ENCODE measurements at regions not wholly inside any gene's neighbourhood (a gene's known extent, or its start where the extent isn't known, plus 50 kb on each side); places are given as distances from the start of the nearest gene placed in this dataset.
A peak's percentile ranks its signal among the peaks of the same experiment; 100 is the strongest.
"Not testable (repeated sequence)": the region's sequence is repeated elsewhere in the genome, so short reads cannot be mapped to it uniquely, and the experiment has no call there.

DNA sequence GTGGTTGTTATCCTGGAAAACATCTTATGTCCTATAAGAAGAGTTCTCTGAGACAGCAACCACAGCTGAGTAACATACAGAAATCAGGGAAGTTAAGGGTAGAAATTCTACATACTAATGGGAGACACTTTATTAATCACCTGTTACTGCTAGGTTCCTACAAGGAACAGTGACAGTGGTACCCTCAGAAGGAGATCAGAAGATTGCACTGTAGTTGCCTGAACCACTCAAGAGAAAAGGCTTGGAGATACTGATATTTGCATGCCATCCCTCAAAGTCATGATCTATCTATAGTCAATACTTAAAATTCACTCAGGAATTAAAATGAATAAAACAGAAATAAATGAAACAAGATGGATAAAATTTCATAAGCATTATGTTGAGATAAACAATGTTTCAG lies 136.0 kb downstream of the LMLN start:
- DNase-seq: no peak

- no peak for DNase-seq
These were observed 137.0 kb downstream of the LMLN start for GRCh38 chr3:198097048-198097447.

DNA sequence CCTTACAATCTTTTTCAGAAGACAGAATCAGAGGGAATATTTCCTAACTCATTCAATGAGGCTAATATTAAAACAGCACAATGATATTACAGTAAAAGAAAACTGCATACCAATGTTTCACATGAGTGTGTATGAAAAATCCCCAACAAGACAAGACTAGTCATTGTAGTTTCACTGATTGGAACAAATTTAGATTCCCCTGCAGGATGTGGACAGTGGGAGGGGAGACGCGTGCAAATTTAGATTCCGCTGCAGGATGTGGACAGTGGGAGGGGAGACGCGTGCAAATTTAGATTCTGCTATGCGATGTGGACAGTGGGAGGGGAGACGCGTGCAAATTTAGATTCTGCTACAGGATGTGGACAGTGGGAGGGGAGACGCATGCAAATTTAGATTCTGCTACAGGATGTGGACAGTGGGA lies 138.7 kb downstream of the LMLN start:
- not testable (repeated sequence) for DNase-seq

GRCh38 chr3:198103070-198103469 lies 143.1 kb downstream of the LMLN start:
- DNase-seq: peak; percentile 14

- no peak for DNase-seq
These were observed 146.2 kb downstream of the LMLN start for GRCh38 chr3:198106265-198106664.

DNA sequence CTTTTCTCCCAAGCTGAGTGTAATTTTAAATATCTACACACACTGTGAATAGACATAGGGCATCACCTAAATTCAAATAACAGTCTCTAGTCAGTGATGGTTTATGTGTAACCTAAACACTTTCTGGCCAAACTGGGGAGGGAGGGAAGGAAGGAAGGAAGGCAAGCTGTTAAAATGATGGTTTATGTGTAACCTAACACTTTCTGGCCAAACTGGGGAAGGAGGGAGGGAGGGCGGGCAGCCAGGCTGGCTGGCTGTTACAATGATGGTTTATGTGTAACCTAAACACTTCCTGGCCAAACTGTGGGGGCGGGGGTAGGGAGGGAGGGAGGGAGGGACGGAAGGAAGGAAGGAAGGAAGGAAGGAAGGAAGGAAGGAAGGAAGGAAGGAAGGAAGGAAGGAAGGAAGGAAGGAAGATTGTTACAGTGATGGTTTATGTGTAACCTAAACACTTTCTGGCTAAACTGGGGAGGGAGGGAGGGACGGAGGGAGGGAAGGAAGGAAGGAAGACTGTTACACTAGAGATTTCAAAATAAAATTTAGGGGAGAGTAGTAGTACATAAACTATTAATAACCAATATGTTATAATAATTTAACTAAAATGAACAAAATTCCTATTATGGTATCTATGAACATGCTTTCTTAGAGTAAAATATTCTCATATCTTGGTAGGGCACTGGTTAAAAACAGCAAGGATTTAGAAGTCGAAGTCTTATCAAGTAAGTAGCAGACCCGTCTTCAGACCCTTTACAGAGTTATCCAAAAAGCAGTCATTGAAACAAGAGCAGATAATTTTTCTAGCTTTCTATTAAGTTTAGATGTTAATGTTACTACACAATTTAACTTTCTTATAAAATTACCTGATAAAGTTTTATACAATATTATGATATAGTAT lies 148.1 kb downstream of the LMLN start:
- DNase-seq: no peak

DNA sequence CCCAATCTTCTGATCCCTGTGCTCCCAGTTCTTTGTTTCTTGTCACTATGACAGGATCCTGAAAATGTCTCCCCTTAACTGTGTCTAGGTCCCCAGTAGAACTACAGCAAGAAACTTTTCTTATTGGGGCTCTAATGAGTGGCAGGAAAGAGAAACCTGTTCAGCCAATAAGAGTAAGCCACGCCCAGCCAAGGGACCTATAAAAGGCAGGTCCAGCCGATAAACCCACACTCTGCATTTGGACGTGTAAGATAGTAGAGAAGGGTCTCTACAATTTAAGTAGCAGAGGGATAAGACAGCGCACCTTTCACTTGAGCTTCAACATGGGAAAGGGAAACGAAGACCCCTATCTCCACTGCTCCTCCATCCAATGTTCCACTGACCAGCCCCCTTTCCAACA lies 149.9 kb downstream of the LMLN start:
- DNase-seq: no peak

GRCh38 chr3:198112031-198112430 lies 152.0 kb downstream of the LMLN start:
- no peak for DNase-seq

DNA sequence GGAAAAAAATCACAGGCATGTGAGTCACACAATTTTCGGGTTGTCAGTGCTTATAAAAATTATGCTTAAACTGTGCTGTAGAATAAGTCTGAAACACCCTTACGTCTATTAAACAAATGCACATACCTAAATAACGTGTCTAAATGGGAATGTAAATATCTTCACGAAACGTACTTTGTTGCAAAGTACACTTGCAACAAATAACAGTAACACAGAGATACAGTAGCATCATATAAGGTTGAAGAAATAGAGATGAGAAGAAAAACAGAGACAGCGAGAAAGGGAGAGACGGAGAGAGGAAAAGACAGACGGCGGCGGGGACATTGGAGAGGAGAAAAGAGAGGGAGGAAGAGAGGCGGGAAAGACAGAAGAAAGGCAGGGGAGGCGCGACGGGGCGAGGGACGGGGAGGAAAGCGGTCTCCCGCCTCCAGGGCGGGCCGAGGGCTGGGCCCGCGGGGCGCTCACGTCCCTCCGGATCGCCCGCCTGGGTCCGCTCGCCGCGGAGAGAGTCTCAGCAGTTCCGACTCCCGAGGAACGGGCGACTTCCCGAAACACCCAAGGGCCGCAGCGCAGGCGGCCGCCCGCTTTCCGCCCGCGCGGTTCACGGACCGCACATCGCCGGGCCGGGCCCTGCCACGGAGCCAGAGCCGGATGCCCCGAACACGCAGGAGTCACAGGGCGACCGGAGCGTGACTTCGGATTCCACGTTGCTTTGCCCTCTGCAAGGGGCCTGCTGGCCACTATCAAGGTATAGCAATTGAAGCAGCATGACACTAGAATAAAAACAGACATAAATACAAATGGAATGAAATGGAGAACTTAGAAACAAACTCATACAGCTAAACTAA lies 153.4 kb downstream of the LMLN start:
- DNase-seq: peak; percentile 7

DNA sequence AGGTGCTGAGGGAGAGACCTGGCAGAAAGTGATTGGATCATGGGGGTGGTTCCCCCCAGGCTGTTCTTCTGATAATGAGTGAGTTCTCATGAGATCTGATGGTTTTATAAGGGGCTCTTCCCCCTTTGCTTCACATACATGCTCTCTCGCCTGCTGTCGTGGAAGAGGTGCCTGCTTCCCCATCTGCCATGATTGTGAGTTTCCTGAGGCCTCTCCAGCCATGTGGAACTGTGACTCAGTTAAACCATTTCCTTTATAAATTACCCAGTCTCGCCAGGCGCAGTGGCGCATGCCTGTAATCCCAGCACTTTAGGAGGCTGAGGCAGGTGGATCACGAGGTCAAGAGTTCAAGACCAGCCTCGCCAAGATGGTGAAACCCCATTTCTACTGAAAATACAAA lies 154.5 kb downstream of the LMLN start:
- not testable (repeated sequence) for DNase-seq

DNA sequence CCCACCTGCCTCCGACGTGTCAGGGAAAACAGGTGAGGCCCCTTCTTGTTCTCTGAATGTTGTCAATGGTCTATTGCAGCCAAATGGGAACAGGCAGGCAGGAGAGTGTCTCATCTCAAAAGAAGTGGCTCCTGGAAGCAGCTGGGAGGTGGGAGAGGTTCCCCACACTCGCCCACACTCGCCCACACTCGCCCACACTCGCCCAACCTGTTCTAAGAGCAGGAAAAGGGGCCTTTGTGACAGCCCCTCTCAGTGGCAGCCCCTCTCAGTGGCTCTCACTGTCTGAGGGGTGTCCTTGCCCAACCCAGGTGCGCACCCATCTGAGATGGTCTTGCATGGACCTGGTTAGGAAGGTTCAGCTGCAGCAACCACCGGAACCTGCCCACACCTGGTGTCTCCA lies 162.2 kb downstream of the LMLN start:
- not testable (repeated sequence) for DNase-seq

- not testable (repeated sequence) for DNase-seq
These were observed 177.2 kb downstream of the LMLN start for GRCh38 chr3:198137038-198137835.

- not testable (repeated sequence) for DNase-seq
These were observed 178.2 kb downstream of the LMLN start for GRCh38 chr3:198138205-198138604.

DNA sequence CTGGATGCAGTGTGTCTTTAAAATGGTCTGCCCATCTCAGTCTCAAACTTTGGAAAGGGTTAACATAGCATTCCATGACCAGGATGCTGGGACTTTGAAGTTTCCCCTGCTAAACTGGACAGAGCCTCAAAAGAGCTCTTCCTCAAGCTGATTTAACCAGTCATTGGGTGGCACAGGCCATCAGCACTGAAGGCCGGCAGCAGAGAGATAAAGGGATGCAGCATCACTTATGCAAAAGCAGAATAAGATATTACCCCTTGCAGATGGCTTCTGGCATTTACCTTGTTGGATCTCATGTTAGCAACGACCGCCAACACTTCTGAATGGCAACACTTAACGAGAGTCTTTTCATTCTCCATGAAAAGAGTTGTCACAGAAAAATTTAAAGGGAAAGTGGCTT lies 179.0 kb downstream of the LMLN start:
- not testable (repeated sequence) for DNase-seq

DNA sequence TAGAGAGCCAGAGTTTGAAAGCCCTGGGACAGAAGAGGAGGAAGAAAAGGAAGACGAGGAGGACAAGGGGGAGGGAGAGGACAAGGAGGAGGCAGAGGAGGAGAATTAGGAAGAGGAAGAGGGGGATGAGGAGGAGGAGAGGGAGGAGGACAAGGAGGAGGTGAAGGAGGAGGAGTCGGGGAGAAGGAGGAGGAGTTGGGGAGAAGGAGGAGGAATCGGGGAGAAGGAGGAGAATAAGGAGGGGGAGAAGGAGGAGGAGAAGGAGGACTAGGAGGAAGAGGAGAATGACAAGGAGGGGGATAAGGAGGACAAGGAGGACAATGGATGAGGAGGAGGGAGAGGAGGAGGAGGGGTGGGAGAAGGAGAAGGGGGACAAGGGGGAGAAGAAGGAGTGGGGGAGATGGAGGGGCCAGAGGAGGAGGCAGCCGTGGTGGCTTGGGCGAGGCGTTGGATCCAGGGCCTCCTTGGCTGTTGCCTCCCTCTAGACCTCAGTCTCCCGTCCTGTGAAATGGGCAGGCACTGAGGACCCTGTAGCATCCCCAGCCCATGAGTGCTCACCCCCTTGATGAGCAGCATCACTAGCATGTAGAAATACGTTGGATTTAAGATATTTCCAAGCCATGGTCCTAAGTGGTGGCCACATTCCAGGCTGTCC lies 179.6 kb downstream of the LMLN start:
- not testable (repeated sequence) for DNase-seq

DNA sequence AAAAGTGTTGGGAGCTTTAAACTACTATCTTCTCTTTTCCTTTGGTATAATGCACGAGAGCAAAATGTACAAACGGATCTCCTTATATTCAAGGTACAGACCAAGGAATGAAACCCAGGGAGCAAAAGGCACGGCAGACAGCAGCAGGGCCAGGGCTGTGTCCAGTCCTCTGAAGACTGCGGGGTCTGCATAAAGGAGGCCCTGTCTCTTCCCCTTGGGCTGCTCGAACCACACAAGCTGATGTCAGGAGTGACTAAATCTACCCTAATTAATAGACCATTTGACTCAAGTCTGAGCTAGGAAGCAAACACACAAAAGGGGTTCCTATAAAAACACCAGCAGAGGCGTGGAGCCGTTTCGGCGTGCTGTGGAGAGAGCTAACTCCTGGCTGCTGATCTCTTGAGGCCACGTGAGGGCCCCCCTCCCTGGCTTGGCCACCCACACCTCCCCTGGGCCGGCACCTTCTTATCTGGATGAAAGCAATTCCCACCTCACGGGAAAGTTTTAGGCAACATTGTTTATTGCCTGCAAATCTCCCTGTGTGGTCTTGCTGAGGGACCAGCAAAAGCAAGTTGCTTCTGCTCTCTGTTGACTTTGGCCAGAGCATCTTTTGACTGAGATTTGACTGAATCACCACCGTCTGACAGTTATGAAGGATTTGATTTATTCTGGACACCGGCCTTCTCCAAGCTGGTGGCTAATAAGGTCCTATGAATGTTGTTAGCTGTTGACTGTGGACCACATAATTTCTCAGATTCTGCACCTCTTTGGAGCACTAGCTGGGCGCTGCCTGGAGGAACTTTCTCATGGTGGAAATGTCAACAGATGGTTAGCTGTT lies 183.5 kb downstream of the LMLN start:
- DNase-seq: not testable (repeated sequence)

DNA sequence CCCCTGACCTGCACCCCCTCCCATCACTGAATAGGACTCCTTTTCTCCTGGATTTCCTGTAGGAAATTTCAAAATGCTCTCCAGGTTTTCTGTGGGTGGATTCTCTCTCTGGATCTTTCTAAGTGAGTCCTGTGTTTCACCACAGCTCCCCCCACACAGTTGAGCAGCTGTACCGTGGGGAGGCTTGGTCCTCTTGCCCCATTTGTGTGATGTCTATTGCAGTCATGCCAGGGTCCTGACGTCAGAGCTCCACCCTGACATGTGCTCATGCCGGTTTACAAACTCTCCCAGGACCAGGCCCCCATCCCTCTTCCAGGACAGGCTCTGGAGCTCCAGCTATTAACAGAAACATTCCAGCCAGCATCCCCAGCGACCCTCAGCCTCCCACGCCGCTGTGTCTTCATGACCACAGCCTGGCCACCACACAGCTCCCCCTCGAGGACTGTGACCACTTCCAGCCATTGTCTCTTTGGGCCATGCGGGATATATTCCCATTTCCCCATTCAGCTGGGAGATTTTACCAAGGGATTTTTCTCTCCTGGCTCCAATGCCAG lies 185.3 kb downstream of the LMLN start:
- not testable (repeated sequence) for DNase-seq

GRCh38 chr3:198146070-198146469 lies 186.1 kb downstream of the LMLN start:
- not testable (repeated sequence) for DNase-seq

GRCh38 chr3:198146559-198147164 lies 186.6 kb downstream of the LMLN start:
- DNase-seq: not testable (repeated sequence)

DNA sequence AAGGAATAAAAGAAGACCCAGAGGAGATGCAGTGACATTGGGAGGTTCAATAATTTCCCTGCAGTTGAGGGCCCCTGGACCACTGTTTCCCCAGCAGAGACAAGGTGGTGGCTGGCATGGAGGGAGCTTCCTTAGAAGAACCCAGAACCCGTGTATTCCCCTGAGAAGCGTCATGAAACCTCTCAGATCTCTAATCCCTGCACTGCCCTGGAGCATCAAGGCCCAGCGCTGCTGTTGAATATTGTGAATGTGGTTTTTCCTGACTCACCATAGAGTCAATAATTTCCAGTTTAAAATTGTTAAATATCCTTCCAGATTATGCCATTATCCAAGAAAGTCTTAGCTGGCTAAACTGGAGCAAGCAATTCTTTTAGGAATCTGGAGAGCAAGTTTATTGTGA lies 187.2 kb downstream of the LMLN start:
- DNase-seq: not testable (repeated sequence)

DNA sequence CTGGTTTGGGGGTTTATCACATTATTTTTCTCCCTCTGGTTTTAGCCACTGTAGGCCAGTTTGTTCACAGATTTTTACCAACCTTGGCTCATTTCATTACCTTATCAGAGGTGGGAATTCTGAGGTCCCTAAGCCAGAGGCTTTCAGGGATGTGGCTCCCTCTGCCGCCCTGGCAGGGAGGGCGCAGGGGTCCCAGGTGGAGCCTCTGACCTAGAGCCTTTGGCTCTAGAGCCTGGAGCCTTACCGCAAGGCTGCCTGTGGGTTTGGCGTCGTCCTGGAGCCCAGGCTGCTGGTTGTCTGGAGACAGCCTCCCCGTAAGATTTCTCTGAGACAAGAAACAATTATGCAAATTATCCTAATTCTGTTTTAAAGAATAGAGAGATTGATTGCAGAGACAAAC lies 188.0 kb downstream of the LMLN start:
- DNase-seq: not testable (repeated sequence)
